ENCODE measurements at regions not wholly inside any gene's neighbourhood (a gene's known extent, or its start where the extent isn't known, plus 50 kb on each side); places are given as distances from the start of the nearest gene placed in this dataset.

DNA sequence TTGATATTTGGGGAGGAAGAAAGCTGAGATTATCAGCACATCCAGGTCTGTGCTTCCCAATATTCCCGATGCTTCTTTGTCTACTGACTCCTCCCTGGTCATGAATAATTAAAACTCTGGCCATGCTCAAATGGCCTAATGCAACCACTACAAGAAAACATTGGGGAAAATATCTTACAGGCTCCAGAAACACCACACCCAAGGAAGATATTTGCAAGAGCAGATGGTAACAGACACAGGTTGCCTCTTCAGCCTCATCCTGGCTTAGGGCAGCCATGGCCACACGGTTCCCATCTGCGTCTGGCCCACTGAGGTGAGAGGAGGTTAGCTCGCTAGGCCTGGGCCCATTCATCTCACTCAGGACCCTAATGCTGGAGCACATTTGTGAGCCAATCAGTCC lies 108.4 kb upstream of the SDK1 start (continued):
- no peak for TF ChIP-seq KAT7 (CRISPR knock-in tag; IDR thresholded peaks at IDR 0.05; ENCODE audit: borderline replicate concordance)

DNA sequence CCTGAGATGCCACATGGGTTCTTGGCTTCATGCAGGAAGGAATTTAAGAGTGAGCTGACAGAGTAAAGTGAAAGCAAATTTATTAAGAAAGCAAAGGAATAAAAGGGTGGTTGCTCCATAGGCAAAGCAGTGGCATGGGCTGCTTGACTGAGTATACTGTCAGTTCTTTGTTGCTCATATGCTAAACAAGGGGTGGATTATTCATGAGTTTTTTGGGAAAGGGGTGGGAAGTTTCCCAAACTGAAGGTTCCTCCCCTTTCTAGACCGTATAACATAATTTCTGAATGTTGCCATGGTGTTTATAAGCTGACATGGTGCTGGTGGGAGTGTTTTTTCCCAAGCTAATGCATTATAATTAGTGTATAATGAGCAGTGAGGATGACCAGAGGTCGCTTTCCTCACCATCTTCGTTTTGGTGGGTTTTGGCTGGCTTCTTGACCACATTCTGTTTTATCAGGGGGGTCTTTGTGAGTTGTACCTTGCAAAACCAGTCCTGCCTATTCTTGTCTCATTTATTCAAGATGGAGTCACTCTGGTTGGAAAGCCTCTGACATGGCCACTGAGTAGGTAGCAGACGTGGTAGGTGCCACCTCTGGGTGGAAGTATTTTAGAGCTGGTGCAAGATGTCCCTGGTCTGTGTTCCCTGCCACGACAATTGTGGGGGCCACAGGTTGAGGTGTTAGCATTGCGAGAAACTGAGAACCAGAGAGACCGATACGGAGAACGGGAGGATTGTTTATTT lies 107.5 kb upstream of the SDK1 start:
- 0 out of 2 replicates have a peak, but pooled peaks cover 3% of the 10 kb centered on the region for H3K27me3 Mint-ChIP-seq (ENCODE audit: low read depth)
- TF ChIP-seq, protein P1, sequence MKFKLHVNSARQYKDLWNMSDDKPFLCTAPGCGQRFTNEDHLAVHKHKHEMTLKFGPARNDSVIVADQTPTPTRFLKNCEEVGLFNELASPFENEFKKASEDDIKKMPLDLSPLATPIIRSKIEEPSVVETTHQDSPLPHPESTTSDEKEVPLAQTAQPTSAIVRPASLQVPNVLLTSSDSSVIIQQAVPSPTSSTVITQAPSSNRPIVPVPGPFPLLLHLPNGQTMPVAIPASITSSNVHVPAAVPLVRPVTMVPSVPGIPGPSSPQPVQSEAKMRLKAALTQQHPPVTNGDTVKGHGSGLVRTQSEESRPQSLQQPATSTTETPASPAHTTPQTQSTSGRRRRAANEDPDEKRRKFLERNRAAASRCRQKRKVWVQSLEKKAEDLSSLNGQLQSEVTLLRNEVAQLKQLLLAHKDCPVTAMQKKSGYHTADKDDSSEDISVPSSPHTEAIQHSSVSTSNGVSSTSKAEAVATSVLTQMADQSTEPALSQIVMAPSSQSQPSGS (CRISPR knock-in tag; IDR thresholded peaks at IDR 0.05; ENCODE audit: borderline replicate concordance, low read depth): no peak
- TF ChIP-seq, protein P2, sequence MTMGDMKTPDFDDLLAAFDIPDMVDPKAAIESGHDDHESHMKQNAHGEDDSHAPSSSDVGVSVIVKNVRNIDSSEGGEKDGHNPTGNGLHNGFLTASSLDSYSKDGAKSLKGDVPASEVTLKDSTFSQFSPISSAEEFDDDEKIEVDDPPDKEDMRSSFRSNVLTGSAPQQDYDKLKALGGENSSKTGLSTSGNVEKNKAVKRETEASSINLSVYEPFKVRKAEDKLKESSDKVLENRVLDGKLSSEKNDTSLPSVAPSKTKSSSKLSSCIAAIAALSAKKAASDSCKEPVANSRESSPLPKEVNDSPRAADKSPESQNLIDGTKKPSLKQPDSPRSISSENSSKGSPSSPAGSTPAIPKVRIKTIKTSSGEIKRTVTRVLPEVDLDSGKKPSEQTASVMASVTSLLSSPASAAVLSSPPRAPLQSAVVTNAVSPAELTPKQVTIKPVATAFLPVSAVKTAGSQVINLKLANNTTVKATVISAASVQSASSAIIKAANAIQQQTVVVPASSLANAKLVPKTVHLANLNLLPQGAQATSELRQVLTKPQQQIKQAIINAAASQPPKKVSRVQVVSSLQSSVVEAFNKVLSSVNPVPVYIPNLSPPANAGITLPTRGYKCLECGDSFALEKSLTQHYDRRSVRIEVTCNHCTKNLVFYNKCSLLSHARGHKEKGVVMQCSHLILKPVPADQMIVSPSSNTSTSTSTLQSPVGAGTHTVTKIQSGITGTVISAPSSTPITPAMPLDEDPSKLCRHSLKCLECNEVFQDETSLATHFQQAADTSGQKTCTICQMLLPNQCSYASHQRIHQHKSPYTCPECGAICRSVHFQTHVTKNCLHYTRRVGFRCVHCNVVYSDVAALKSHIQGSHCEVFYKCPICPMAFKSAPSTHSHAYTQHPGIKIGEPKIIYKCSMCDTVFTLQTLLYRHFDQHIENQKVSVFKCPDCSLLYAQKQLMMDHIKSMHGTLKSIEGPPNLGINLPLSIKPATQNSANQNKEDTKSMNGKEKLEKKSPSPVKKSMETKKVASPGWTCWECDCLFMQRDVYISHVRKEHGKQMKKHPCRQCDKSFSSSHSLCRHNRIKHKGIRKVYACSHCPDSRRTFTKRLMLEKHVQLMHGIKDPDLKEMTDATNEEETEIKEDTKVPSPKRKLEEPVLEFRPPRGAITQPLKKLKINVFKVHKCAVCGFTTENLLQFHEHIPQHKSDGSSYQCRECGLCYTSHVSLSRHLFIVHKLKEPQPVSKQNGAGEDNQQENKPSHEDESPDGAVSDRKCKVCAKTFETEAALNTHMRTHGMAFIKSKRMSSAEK (CRISPR knock-in tag; IDR thresholded peaks at IDR 0.05; ENCODE audit: borderline replicate concordance): peak; percentile 84; the same call in 1 of the 2 replicates
- TF ChIP-seq, protein P3, sequence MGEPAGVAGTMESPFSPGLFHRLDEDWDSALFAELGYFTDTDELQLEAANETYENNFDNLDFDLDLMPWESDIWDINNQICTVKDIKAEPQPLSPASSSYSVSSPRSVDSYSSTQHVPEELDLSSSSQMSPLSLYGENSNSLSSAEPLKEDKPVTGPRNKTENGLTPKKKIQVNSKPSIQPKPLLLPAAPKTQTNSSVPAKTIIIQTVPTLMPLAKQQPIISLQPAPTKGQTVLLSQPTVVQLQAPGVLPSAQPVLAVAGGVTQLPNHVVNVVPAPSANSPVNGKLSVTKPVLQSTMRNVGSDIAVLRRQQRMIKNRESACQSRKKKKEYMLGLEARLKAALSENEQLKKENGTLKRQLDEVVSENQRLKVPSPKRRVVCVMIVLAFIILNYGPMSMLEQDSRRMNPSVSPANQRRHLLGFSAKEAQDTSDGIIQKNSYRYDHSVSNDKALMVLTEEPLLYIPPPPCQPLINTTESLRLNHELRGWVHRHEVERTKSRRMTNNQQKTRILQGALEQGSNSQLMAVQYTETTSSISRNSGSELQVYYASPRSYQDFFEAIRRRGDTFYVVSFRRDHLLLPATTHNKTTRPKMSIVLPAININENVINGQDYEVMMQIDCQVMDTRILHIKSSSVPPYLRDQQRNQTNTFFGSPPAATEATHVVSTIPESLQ (CRISPR knock-in tag; IDR thresholded peaks at IDR 0.05): no peak
- TF ChIP-seq, protein P4, sequence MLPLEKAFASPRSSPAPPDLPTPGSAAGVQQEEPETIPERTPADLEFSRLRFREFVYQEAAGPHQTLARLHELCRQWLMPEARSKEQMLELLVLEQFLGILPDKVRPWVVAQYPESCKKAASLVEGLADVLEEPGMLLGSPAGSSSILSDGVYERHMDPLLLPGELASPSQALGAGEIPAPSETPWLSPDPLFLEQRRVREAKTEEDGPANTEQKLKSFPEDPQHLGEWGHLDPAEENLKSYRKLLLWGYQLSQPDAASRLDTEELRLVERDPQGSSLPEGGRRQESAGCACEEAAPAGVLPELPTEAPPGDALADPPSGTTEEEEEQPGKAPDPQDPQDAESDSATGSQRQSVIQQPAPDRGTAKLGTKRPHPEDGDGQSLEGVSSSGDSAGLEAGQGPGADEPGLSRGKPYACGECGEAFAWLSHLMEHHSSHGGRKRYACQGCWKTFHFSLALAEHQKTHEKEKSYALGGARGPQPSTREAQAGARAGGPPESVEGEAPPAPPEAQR (CRISPR knock-in tag; IDR thresholded peaks at IDR 0.05): peak; percentile 63; the same call in 1 of the 2 replicates
- no peak for TF ChIP-seq TP53 (CRISPR knock-in tag; IDR thresholded peaks at IDR 0.05)
- TF ChIP-seq, protein P5, sequence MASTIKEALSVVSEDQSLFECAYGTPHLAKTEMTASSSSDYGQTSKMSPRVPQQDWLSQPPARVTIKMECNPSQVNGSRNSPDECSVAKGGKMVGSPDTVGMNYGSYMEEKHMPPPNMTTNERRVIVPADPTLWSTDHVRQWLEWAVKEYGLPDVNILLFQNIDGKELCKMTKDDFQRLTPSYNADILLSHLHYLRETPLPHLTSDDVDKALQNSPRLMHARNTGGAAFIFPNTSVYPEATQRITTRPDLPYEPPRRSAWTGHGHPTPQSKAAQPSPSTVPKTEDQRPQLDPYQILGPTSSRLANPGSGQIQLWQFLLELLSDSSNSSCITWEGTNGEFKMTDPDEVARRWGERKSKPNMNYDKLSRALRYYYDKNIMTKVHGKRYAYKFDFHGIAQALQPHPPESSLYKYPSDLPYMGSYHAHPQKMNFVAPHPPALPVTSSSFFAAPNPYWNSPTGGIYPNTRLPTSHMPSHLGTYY (CRISPR knock-in tag; IDR thresholded peaks at IDR 0.05): no peak
- peak overlapping the region; percentile 85 for H3K27ac Mint-ChIP-seq
- H3K36me3 Mint-ChIP-seq: peaks cover 18% of the 10 kb centered on the region
- ChIA-PET POLR2A (no interaction called here), CTCF (no interaction called here)
- DNase-seq (ENCODE audit: low spot score) (no peak), ATAC-seq (no peak)
- H3K4me1 Mint-ChIP-seq: peaks cover 67% of the 10 kb centered on the region
- H3K4me3 Mint-ChIP-seq: no peak overlapping the region
- peaks cover 21% of the 10 kb centered on the region for H3K9me3 Mint-ChIP-seq

DNA sequence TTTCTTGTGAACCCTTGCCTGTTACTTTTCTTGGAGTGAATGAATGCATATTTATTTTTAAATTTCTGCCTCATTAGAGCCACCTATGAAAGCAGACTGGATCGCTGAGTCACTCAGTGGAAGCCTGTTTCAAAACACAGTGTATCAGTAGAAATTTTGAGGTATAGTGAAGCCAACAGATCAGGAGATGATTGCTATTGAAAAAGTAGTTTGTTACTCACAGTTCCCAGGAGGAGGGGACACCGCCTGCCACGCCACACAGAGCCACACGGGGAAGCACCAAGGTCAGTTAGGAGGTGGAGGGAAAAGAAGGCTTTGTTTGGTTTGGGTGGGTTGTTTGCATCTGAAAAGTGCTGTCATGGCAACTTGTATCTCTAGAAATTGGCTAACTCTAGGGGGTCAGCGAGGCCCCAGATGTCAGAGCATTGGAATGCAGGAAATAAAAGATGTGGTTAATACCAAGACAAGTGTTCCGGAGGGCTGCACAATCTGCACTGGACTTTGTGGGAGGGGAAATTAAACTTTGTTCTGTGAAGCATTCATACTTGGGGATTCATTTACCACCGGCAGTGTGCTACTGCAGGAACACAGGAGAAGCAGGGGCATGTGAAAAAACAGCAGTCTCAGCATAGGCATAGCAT lies 106.4 kb upstream of the SDK1 start:
- Mint-ChIP-seq H3K27me3 (ENCODE audit: low read depth) (peaks cover 3% of the 10 kb centered on the region; the same call in 1 of the 2 replicates), H3K9me3 (peaks cover 31% of the 10 kb centered on the region), H3K36me3 (peaks cover 18% of the 10 kb centered on the region), H3K27ac (peak overlapping the region; percentile 85), H3K4me3 (peak overlapping the region; percentile 20; the same call in 1 of the 2 replicates), H3K4me1 (peaks cover 64% of the 10 kb centered on the region)
- DNase-seq (ENCODE audit: low spot score) (peak; percentile 67), ATAC-seq (peak; percentile 93)
- POLR2A ChIA-PET: no interaction called here
- CTCF ChIA-PET: no interaction called here
- TF ChIP-seq, protein P6, sequence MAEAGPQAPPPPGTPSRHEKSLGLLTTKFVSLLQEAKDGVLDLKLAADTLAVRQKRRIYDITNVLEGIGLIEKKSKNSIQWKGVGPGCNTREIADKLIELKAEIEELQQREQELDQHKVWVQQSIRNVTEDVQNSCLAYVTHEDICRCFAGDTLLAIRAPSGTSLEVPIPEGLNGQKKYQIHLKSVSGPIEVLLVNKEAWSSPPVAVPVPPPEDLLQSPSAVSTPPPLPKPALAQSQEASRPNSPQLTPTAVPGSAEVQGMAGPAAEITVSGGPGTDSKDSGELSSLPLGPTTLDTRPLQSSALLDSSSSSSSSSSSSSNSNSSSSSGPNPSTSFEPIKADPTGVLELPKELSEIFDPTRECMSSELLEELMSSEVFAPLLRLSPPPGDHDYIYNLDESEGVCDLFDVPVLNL (CRISPR knock-in tag; IDR thresholded peaks at IDR 0.05; ENCODE audit: borderline replicate concordance, low read depth): no peak
- TF ChIP-seq ETV6 (CRISPR knock-in tag; IDR thresholded peaks at IDR 0.05) (0 out of 2 replicates have a peak, but pooled peaks have one; percentile 46), GRHL2 (CRISPR knock-in tag; IDR thresholded peaks at IDR 0.05; ENCODE audit: insufficient replicate concordance, severe bottlenecking) (no peak)
- TF ChIP-seq, protein P7, sequence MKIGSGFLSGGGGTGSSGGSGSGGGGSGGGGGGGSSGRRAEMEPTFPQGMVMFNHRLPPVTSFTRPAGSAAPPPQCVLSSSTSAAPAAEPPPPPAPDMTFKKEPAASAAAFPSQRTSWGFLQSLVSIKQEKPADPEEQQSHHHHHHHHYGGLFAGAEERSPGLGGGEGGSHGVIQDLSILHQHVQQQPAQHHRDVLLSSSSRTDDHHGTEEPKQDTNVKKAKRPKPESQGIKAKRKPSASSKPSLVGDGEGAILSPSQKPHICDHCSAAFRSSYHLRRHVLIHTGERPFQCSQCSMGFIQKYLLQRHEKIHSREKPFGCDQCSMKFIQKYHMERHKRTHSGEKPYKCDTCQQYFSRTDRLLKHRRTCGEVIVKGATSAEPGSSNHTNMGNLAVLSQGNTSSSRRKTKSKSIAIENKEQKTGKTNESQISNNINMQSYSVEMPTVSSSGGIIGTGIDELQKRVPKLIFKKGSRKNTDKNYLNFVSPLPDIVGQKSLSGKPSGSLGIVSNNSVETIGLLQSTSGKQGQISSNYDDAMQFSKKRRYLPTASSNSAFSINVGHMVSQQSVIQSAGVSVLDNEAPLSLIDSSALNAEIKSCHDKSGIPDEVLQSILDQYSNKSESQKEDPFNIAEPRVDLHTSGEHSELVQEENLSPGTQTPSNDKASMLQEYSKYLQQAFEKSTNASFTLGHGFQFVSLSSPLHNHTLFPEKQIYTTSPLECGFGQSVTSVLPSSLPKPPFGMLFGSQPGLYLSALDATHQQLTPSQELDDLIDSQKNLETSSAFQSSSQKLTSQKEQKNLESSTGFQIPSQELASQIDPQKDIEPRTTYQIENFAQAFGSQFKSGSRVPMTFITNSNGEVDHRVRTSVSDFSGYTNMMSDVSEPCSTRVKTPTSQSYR (CRISPR knock-in tag; IDR thresholded peaks at IDR 0.05): no peak

Measured in WTC11 (cell line).